CD4-positive, alpha-beta T cell (primary cell): ENCODE measurements at regions not wholly inside any gene's neighbourhood (a gene's known extent, or its start where the extent isn't known, plus 50 kb on each side); places are given as distances from the start of the nearest gene placed in this dataset.

ENCODE experiments used
- ATAC-seq: fragments of 200-7000 bp; cut with Tn5 transposase; one replicate; pipeline ENCODE4 v1.10.0; 2022; ENCODE audit warnings: mild to moderate bottlenecking; ENCODE audit not compliant: poor library complexity
- CTCF ChIA-PET: fragments of 350-600 bp; sonication (Branson Sonifier 250); formaldehyde crosslinking; loops from one replicate; lab custom pipeline; 2021; ENCODE audit warnings: antibody characterized with exemption, inconsistent platforms; lab: Charles Lee
- POLR2A ChIA-PET: fragments of 350-600 bp; sonication (Branson Sonifier 250); formaldehyde crosslinking; loops from one replicate; lab custom pipeline; 2021; ENCODE audit warnings: antibody characterized with exemption, inconsistent platforms; lab: Charles Lee
- DNase-seq, 14 experiments: peaks; one replicate each; pipeline ENCODE4 v3.0.0-alpha.2; 2013 to 2020; ENCODE audit warnings: mixed read lengths in 2 of 14
- H3K27ac ChIP-seq, 2 donors: one replicate each; pipeline versions ENCODE4 v1.5.1 to v1.7.0; 2013; ENCODE audit warnings: low read length in 2 of 2, low read depth in 1 of 2, mild to moderate bottlenecking in 1 of 2
- H3K27me3 ChIP-seq, 2 experiments: 1 replicate in 1 of 2; 2 replicates in 1 of 2; pipeline versions ENCODE4 v1.6.1 to v1.7.0; 2013; ENCODE audit warnings: low read length in 2 of 2, control low read depth in 1 of 2, mild to moderate bottlenecking in 1 of 2, moderate library complexity in 1 of 2; ENCODE audit not compliant: insufficient read depth in 2 of 2, control insufficient read depth in 1 of 2
- H3K36me3 ChIP-seq: one replicate; pipeline ENCODE4 v1.6.1; 2013; ENCODE audit warnings: low read length, control low read depth; ENCODE audit not compliant: insufficient read depth
- H3K4me1 ChIP-seq: one replicate; pipeline ENCODE4 v1.6.1; 2013; ENCODE audit warnings: low read length, control low read depth; ENCODE audit not compliant: insufficient read depth
- H3K4me3 ChIP-seq: one replicate; pipeline ENCODE4 v1.5.1; 2013; ENCODE audit warnings: mild to moderate bottlenecking, low read length, moderate library complexity
- H3K9me3 ChIP-seq, 2 experiments: 1 replicate in 1 of 2; 2 replicates in 1 of 2; pipeline versions ENCODE4 v1.6.1 to v1.7.0; 2013; ENCODE audit warnings: low read length in 2 of 2, mild to moderate bottlenecking in 2 of 2, control low read depth in 1 of 2, moderate library complexity in 1 of 2; ENCODE audit not compliant: control insufficient read depth in 1 of 2, insufficient read depth in 1 of 2
- H3K27ac Mint-ChIP-seq: one replicate; pipeline ENCODE4 v1.8.0; 2020; ENCODE audit warnings: mixed read lengths
- H3K27me3 Mint-ChIP-seq: one replicate; pipeline ENCODE4 v1.8.0; 2021; ENCODE audit warnings: mixed read lengths
- H3K36me3 Mint-ChIP-seq: one replicate; pipeline ENCODE4 v1.8.0; 2021; ENCODE audit warnings: low read depth, mixed read lengths
- H3K4me1 Mint-ChIP-seq: one replicate; pipeline ENCODE4 v1.8.0; 2021; ENCODE audit warnings: low read depth, mixed read lengths
- H3K4me3 Mint-ChIP-seq: one replicate; pipeline ENCODE4 v1.8.0; 2020; ENCODE audit warnings: mild to moderate bottlenecking, mixed read lengths
- H3K9me3 Mint-ChIP-seq: one replicate; pipeline ENCODE4 v1.8.0; 2020; ENCODE audit warnings: mixed read lengths
- intact Hi-C, 2 experiments: fragments of 100-400 bp; cut with DNase I in 1 of 2; cut with micrococcal nuclease in 1 of 2; formaldehyde crosslinking; loops; one replicate each; pipeline versions ENCODE4 v1.15.1 to v1.9.0; 2023 to 2025; cut with DNase I, micrococcal nuclease
- TF ChIP-seq, protein P1 (sequence below): fragments of 200-600 bp; IDR thresholded peaks from one replicate; pipeline ENCODE4 v1.8.0; 2022; ENCODE audit warnings: antibody characterized with exemption, mild to moderate bottlenecking

DNA sequence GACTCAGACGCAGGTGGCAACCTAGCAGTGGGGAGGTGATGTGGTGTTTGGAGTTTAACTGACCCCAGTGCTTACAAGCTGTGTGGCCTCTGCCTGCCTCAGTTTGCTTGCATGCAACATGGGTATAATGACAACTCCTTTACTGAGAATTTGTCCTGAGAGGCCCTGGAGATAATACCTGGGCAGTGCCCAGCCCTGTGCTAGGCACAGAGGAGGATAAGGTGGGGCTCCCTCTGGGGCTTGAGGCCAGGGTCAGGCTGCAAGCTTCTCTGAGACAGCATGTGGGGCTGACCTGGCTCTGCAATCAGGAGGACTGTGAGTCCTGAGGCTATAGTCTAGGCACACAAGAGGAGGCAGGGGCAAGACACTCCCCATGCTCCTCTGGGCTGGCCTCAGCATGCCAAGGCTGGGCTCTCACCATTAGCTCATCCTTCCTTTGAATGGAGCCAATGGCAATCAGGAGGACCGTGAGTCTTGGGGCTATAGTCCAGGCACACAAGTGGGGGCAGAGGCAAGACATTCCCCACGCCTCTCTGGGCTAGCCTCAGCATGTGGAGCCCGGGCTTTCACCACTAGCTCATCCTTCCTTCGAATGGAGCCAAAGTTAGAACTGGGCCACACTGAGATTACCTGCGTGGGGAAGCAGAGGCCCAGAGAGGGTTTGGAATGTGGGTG is 147.9 kb downstream of the RPS24 start:
- H3K27ac ChIP-seq, result no peak overlapping the region
- no peak overlapping the region for H3K4me3 ChIP-seq
- intact Hi-C loops, result no loop called here
- ChIA-PET POLR2A (no interaction called here), CTCF (no interaction called here)
- peaks cover 0 to 3% of the 10 kb centered on the region in 2 experiments for H3K9me3 ChIP-seq
- no peaks in the 10 kb centered on the region for H3K4me1 Mint-ChIP-seq
- H3K4me3 Mint-ChIP-seq, result no peak overlapping the region
- no peak overlapping the region for H3K27ac Mint-ChIP-seq
- ATAC-seq (no peak), DNase-seq (no peak)
- H3K27me3 ChIP-seq, result no peaks in the 10 kb centered on the region
- TF ChIP-seq, protein P1, sequence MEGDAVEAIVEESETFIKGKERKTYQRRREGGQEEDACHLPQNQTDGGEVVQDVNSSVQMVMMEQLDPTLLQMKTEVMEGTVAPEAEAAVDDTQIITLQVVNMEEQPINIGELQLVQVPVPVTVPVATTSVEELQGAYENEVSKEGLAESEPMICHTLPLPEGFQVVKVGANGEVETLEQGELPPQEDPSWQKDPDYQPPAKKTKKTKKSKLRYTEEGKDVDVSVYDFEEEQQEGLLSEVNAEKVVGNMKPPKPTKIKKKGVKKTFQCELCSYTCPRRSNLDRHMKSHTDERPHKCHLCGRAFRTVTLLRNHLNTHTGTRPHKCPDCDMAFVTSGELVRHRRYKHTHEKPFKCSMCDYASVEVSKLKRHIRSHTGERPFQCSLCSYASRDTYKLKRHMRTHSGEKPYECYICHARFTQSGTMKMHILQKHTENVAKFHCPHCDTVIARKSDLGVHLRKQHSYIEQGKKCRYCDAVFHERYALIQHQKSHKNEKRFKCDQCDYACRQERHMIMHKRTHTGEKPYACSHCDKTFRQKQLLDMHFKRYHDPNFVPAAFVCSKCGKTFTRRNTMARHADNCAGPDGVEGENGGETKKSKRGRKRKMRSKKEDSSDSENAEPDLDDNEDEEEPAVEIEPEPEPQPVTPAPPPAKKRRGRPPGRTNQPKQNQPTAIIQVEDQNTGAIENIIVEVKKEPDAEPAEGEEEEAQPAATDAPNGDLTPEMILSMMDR, result no peak
- H3K27me3 Mint-ChIP-seq, result no peaks in the 10 kb centered on the region
- H3K9me3 Mint-ChIP-seq, result no peaks in the 10 kb centered on the region
- no peaks in the 10 kb centered on the region for H3K36me3 ChIP-seq
- no peaks in the 10 kb centered on the region for H3K4me1 ChIP-seq
- no peaks in the 10 kb centered on the region for H3K36me3 Mint-ChIP-seq

DNA sequence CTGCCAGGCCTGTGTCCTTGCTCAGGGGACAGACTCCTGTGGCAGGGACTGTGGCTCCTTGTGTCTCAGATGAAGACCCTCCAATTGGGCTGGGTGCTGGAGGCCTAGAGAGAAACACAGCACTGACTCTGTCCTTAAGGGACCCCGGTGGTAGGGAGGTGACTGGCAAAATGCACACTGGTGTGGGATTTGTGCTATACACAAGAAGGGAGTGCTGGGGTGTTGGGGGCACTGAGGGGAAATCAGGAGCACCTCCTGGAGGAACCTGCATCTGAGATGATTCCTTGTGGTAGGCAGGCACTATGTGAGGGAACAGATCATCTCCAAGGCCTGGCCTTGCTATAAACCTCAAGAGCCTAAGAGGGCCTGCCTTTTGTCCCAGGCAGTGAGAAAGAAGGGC is 149.2 kb downstream of the RPS24 start:
- Histone ChIP-seq H3K36me3 (no peaks in the 10 kb centered on the region), H3K4me1 (no peaks in the 10 kb centered on the region), H3K9me3 (peaks cover 0 to 3% of the 10 kb centered on the region in 2 experiments), H3K4me3 (no peak overlapping the region), H3K27me3 (no peaks in the 10 kb centered on the region), H3K27ac (no peak overlapping the region)
- Mint-ChIP-seq H3K4me1 (no peaks in the 10 kb centered on the region), H3K36me3 (no peaks in the 10 kb centered on the region), H3K4me3 (no peak overlapping the region), H3K27ac (no peak overlapping the region), H3K9me3 (no peaks in the 10 kb centered on the region), H3K27me3 (no peaks in the 10 kb centered on the region)
- intact Hi-C loops, result no loop called here
- ChIA-PET CTCF (no interaction called here), POLR2A (no interaction called here)
- TF ChIP-seq, protein P1, result no peak
- ATAC-seq, result no peak
- DNase-seq, result no peak

DNA sequence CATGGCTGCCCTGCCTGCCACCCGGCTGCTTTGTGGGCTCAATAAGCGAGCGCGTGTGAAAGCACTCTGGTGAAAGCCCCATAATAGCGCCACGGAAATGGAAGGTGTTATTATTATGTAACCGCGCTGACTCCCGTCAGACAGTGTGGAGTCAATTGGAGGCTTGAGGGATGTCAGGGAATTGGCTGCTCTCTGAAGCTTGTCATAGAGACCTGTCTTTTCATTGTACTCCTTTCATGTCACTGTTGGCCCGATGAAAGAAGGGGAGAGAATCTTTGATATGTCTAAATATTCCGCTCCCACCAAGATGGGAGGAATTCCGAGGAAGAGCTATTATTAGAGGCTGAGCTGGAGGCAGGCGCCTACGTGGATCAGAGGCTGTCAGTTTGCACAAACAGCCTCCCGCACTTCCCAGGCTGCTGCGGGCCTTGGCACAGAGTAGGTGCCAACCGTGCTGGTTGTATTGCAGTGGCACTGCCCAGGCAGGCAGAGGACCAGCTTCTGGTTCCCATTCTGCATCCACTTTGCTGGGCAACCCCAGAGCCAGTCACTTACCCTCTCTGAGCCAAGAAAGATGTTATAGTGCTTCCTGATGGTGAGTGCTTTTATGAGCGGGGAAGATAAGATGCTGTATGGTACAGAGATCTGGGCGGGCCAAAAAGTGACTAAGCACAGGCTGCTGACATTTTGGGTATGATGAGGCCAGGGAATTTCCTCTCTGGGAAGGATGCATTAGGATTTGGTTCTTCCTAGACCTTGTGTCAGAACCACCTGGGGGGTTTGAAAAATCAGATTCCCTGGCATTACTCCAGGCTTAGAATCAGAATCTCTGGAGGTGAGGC is 151.4 kb downstream of the RPS24 start:
- ATAC-seq (no peak), DNase-seq (no peak)
- CTCF ChIA-PET, result no interaction called here
- intact Hi-C loops, result no loop called here
- Mint-ChIP-seq H3K9me3 (no peaks in the 10 kb centered on the region), H3K36me3 (no peaks in the 10 kb centered on the region), H3K4me1 (no peaks in the 10 kb centered on the region), H3K27me3 (no peaks in the 10 kb centered on the region), H3K4me3 (no peak overlapping the region), H3K27ac (no peak overlapping the region)
- Histone ChIP-seq H3K9me3 (peaks cover 0 to 3% of the 10 kb centered on the region in 2 experiments), H3K27ac (no peak overlapping the region), H3K4me1 (no peaks in the 10 kb centered on the region), H3K36me3 (no peaks in the 10 kb centered on the region), H3K27me3 (no peaks in the 10 kb centered on the region), H3K4me3 (no peak overlapping the region)
- POLR2A ChIA-PET, result no interaction called here
- TF ChIP-seq, protein P1, result no peak
